Testis (tissue), 2 donors: ENCODE measurements at regions not wholly inside any gene's neighbourhood (a gene's known extent, or its start where the extent isn't known, plus 50 kb on each side); places are given as distances from the start of the nearest gene placed in this dataset.

Experiments
- CTCF ChIP-seq, 3 experiments: fragments of 450-650 bp in 2 of 3; fragments of 200-600 bp in 1 of 3; sonication (generic) in 1 of 3; IDR thresholded peaks; one replicate each; pipeline ENCODE4 v1.5.1; 2016 to 2019; ENCODE audit warnings: antibody characterized with exemption in 3 of 3, mild to moderate bottlenecking in 2 of 3, moderate library complexity in 1 of 3
- POLR2A ChIP-seq: fragments of 450-650 bp; IDR thresholded peaks from one replicate; pipeline ENCODE4 v1.6.1; 2017; ENCODE audit warnings: antibody characterized with exemption, mild to moderate bottlenecking, moderate library complexity

GRCh38 chr5:87831499-87831898 is 418.8 kb upstream of the CCNH start:
- no peak for TF ChIP-seq POLR2A
- no peak for TF ChIP-seq CTCF (IDR thresholded peaks at IDR 0.05)
